ENCODE measurements at regions not wholly inside any gene's neighbourhood (a gene's known extent, or its start where the extent isn't known, plus 50 kb on each side); places are given as distances from the start of the nearest gene placed in this dataset.
"Not testable (repeated sequence)": the region's sequence is repeated elsewhere in the genome, so short reads cannot be mapped to it uniquely, and the experiment has no call there.

DNA sequence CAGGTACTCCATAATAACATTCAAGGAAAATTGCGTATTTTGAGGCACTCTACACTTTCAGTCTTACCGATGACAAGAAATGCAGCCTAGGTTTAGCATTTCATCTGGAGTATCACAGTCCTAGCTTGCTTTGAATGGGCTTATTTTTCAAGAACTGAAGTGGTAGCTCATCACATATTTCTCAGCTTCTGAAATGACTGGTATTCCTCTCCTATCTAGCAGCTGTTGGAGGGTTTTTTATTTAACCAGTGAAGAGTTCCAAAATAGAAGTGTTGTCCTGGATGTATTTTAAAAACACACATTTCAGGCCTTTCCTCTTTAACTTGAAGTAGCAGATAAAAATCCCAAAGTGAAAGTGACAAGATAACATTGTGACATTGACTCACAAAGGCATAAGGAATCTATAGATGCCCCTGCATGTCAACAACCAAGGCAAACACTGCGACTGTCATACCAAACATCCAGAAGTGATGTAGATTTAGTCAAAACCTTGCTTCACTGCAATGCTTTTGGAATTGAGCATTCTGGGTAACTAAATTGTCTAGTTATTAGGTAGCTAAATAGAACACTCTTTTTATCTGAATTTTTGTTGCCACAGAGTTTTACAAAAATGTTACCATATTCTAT lies 182.2 kb upstream of the FBXO33 start:
- DNase-seq, result no peak

DNA sequence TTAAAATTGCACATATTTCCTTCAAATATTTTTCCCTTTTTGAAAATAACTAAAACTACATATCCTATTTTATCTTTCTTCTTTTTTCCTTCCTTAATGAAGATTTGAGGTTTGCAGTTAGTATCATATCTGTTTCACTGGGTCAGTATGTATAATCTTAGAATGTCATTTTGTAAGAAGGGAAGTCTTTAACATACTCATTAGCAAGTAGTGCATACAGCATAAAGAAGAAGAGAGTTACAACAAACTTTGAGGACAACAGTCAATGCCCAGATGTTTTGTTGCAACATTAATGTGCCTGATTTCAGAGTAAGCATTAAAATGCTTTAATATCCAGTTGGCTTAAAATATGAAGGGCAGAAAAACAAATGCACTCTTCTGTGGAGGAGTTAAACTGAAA lies 176.9 kb upstream of the FBXO33 start:
- DNase-seq, result no peak

DNA sequence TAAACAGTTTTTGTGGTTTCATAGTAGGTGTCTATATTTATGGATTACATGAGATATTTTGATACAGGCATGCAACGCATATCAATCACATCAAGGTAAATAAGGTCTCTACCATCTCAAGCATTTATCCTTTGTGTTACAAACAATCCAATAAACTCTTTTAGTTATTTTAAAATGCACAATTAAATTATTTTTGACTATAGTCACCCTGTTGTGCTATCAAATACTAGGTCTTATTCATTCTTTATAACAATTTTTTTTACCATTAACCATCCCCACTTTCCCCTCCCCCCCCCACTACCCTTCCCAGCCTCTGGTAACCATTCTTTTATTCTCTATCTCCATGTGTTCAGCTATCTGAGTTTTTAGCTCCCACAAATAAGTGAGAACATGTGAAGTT lies 175.7 kb upstream of the FBXO33 start:
- DNase-seq, result no peak

DNA sequence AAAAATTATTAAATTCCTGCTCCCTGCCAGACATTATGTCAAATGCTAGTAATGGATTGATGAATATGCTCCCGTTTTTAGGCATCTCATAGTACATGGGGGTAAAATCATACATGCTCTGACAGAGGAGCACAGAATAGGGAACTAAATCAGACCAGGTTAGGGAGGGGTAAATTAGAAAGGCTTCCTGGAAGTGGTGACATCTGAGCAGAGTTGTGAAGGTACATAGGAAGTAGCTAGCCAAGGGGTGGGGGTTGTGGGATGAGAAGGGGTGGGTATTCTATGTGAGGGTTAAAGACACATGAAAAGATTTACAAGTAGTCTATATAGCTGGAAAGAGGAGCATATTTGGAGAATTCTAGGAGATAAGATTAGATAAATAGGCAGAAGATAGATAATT lies 171.7 kb upstream of the FBXO33 start:
- no peak for DNase-seq

DNA sequence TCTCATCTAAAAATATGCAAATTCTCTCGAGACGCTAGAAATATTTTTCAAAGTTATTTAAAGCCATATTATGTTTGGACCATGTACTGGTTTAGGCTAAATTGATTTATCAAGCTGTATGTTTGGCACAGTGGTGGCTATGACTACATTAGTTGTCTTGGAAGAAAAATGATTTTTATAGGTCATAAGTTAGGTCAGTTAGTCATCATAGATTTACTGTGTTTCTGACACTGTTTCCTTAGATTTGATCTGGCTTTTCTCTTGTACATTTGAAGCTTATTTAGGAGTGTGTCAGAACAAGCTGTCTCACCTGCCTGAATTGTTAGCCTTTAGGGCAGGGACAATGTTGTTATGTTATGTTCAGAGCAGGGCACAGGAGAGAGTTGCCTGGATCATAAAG lies 161.1 kb upstream of the FBXO33 start:
- DNase-seq, result no peak

DNA sequence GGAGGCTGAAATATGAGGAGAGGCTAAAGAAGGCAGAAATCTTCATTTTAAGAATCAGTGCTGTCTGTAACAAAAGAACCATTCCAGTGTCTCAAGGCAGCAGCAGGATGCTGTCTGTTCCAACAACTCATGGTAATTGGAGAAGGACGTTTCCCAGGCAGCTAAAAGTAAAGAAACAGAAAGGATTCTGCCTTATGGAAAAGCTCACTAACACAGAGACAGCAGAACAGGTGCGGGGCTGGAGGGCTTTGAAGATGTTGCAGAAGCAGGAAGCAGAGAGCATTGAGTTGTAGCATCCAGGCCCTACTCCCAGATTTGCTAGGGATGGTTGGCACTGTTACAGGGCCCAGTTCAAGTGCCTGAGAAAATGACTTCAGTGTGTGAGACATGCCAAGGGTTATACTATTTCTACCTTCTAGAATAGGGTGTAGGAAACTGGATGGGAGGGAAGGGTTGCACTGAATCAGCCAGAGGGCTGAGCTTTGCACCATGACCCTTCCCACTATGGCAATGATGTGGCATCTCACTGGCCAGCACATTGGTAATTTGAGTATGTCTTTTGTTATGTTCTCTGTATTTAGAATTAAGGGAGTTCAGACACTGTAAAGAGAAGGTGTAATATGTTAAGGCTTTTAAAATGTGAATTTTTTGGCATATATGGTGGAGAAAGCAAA lies 160.0 kb upstream of the FBXO33 start:
- DNase-seq, result no peak

DNA sequence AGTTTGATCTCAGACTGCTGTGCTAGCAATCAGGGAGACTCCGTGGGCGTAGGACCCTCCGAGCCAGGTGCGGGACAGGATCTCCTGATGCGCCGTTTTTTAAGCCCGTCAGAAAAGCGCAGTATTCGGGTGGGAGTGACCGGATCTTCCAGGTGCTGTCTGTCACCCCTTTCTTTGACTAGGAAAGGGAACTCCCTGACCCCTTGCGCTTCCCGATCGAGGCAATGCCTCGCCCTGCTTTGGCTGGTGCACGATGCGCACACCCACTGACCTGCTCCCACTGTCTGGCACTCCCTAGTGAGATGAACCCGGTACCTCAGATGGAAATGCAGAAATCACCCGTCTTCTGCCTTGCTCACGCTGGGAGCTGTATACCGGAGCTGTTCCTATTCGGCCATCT lies 157.6 kb upstream of the FBXO33 start:
- not testable (repeated sequence) for DNase-seq

DNA sequence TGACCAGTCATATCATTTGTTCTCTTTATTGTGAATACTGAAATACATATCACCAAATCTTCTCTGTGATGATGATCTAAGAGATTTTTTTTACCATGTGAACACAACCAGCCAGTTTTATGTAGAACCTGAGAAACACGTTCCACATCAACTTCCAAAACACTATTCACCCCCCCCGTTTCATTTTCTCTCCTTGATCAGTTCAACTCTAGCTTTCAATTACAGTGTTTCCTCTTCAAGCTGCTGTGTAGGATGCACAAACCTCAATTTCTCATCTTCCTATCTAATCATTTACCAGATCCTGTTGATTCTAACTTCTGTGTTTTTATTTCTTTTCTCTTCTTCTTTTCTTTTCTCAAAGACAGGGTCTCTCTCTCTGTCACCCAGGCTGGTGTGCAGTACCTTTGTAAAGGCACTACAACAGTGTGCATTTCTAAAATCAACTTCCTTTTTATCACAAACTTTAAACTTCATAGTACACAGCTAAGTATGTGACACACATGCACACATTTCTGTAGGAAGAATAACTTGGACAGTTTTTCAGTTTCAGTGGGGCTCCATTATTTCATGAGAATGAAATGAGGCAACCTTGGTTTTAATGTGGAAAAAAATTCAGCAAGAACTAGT lies 149.9 kb upstream of the FBXO33 start:
- no peak for DNase-seq

DNA sequence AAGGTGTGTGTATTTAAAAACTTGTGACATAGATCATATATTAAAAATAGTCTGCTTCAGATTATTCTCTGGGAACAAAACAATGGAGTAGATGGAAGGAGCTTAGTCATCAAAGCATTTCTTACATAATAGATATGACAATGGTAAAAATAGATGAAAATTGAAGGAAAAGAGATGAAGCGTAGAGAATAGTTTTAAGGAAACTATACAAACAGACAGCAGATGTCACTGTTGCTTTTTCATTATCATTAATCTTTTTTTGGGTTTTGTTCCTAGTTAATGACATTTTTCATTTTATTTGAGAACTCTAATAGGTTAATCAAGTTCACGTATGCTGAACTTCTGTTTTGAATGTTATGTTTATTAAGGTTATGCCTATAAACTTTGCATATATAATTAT lies 149.2 kb upstream of the FBXO33 start:
- DNase-seq, result peak; percentile 3

DNA sequence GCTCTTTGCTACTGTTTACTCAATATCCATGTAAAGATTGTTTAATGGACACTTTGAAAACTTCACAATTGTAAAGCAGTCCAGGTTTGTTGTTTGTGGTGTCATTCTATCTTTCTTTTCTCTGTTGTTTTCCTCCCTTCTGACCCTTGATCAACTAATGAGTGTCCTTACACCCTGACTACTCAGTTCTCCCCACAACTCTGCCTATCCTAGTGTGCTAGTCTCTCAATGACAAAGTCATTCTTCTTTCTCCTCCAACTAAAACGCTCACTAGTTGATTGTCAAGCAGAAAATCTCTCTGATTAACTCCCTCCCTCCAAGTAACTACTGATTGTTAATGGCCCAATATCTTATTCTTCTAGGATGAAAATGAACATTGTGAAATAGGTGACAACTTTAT lies 148.5 kb upstream of the FBXO33 start:
- DNase-seq, result no peak

DNA sequence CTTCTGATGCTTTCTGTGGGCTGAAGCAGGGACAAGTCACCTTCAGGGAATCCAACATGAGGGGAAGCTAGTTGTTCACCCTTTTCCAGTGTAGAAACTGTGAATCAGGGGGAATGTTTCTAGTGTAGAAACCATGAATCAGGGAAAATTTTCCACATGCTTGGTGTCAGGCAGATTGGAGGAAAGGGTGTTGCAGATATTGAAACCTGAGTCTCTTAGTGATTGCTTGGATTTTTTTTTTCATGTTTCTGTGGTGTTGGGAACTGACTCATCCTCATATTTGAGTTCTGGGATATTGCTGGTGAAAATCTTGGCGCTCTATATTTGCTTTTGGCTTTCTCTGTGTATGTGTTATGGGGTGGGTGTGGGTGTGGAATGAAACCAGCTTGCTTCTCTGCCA lies 144.5 kb upstream of the FBXO33 start:
- DNase-seq, result no peak

DNA sequence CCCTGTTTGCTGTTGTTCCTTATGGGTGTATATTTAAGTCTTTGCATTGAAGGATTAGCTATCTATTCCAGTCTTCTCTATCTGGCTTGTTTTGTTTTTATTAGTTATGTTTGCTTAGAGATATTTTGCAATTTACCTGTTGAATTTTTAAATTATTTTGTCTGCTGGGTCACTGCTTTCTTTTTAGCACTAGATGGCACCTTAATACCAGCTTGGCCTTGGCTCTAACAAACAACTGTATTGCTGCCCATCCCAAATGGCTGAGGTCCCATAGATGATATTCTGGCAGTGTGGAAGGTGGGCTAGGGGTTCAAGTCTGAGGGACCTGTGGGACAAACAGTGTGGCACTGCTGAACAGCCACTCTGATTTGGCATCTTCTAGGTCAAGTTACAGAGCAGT lies 144.0 kb upstream of the FBXO33 start:
- no peak for DNase-seq

DNA sequence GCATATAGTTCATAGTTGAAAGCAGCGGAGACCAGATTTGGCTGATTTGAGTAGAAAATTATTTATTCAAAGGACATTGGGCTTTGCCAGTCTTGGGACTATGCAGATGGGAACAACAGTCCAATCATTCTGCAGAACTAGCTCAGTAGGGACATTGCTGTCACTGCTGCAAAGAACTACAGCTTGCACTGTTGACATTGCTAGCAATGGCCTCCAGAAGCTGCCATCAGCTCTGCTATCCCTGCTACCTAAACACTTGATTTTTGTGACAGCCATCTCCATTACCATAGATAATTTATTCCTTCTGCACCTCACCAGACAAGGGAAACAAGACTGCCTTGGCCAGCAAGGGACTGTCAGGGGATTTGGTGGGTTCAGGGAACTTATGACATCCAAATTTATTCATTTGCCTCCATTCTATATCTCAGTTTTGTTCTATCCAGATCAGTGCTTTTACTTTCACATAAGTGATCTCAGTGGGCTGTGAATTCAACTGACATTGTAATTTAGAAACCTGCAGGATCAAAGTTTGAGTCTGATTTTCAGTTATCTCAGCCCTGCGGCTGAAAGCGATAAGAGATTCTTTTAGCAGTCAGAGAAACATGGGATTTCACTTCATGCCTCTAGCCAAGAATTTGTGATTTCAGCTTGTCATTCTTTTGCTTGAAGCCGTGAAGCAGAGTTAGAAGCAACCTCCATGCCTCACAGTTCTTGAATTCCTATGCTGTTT lies 136.7 kb upstream of the FBXO33 start:
- no peak for DNase-seq

DNA sequence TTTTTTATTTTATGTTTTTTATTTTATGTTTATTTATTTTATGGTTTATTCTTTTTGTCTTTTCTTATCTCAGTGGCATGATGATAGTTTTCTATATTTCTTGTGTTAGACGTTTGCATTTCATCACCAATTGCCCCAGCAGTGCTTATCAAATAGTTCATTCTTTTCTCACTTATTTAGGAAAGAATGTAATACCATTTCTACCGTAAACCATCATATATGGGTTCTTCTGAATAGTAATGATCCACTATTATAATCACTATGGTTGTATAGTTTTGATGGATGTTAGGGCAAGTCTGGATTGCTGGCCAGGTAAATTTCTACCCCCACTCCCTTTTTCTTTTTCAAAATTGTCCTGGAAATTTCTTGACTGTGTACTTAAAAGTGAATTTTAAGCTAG lies 134.6 kb upstream of the FBXO33 start:
- no peak for DNase-seq

DNA sequence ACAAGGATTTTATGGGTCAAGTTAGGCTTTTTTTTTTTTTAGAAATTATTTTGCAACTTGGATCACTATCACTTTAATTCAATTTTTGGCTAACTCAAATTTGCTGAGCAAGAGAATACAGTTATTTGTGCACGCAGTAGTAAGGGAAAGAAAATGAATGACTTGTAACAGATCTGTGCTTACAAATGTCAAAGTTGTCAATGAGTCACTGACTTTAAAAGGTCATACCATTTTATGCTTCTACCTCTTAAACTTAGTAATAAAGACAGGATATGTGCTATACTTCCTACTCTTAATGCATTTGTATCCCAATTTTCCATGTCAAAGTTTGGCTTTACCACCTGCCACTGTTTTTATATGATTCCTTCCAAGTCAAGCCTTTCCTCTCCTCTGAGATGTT lies 131.1 kb upstream of the FBXO33 start:
- DNase-seq, result no peak

DNA sequence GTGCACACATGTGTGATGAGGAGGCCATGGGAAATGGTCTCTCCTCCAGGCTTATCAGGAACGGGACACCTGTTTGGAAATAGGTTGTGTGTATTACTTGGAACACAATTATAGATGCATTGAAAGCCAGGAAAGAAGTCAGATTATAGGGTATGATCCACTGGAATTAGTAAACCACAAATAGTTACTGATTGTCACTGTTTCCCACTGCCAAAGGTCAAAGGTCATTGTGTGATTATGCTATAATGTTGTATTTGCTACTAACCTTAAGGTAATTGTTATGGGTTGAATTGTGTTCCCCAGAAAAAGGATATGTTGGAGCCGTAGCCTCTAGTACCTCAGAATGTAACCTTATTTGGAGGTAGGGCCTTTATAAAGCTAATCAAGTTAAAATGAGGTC lies 129.9 kb upstream of the FBXO33 start:
- no peak for DNase-seq

DNA sequence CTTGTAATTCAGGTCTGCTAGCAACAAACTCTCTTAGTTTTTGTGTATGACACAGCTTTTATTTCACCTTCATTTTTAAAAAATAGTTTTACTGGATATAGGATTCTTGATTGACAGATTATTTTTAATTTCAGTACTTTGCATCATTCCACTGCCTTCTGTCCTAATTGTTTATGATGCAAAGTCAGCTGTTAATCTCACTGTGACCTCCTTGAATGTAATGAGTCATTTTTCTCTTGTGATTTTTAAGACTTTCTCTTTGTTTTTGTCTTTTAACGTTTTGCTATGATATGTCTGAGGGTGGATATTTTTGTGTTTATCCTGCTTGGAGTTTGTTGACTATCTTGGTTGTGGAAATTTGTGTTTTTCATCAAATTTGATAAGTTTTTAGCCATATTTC lies 126.3 kb upstream of the FBXO33 start:
- DNase-seq, result no peak

DNA sequence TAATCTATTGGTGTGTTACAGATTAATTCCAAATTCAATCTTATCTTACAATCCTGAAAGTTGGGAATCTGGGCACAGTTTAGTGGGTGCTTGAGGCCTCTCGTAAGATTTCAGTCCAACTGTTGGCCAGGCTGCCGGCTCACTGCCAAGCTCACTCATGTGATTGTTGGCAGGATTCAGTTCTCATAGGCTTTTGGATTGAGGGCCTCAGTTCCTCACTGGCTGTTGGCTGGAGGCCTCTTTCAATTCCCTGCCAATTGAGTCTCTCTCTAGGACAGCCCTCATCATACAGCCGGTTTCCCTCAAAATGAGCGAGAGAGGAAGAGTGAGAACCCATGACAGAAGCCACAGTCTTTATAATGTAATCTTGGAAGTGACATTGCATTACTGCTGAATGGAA lies 123.5 kb upstream of the FBXO33 start:
- DNase-seq, result no peak

DNA sequence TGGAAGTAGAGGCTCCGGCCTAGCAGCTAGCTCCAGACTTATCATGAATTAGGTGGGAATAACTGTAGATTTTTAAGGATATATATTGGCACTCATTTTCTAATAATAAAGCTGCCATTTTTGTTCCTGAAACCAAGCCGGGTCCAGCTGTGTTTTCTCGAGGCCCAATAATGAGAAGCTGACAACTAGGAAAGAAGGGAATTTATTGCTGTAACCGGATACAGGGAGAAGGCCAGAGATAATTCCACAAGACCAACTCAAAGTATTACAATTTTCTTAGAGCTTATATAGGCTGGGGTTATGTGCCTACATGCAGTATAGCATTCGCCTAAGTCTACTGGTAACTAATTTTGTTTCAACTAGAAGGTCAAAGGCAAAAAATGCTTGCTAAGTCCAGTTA lies 122.3 kb upstream of the FBXO33 start:
- DNase-seq, result no peak

DNA sequence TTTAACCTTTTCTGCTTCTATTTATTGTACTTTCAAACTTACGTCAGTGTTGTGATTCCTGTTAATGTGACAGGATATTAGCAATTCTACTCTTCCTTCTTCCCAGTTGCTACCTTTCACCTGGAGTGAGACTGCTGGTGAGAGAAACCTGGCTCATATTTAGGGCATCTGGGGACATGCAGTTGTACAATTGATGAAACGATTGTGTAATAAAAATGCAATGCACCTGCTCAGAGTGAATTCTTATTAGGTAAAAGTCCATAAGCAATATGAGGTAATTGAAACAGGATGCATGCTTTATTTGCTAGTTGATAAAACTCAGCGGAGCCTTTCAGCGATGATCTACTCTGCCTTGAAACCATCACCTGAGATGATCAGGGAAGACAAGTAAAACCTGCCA lies 116.1 kb upstream of the FBXO33 start:
- no peak for DNase-seq

DNA sequence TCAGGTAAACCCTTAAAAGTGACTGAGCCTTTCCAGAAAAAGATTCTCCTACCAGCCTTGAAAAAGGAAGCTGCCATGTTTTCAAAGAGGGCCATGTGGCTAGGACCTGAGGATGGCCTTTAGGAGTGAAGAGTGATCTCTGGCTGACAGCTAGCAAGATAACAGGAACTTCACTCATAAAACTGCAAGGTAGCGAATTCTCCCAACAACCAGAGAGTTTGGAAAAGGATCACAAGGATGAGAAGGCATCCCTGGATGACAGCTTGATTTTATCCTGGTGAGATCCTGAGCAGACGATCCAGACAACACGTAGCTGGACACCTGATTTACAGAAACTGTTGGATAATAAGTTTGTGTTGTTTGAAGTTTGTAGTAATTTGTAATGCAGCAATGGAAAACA lies 115.6 kb upstream of the FBXO33 start:
- DNase-seq, result no peak

DNA sequence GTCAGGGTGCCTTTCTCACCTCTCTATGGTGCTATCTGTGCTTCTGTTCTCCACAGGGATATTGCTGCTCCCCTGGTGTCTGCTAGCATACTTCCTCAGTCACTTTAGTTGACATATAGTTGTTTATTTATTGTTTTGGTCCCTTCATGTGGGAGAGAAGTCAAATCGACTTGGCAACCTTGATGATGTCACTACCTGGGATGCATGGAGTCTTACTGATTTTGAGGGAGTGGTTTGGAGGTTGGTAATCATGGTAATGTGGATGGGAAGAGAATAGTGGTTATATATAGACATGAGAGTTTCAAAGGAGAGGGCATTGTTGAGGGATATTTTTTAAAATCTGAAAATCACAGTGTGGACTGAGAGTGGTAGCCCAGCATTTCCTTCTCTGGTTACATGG lies 73.6 kb upstream of the FBXO33 start:
- DNase-seq, result no peak

DNA sequence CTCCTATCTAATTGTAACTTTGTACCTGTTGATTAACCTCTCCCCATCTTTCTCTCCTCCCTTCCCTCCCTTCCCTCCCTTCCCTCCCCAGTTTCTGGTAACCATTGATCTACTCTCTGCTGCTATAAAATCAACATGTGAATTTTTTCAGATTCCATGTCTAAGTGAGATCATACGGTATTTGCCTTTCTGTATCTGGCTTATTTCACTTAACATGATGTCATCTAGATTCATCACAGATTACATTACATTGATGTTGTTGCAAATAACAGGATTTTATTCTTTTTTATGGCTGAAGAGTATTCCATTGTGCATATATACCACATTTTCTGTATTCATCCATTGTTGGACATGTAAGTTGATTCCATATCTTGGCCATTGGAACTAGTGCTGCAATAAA lies 68.0 kb upstream of the FBXO33 start:
- no peak for DNase-seq

DNA sequence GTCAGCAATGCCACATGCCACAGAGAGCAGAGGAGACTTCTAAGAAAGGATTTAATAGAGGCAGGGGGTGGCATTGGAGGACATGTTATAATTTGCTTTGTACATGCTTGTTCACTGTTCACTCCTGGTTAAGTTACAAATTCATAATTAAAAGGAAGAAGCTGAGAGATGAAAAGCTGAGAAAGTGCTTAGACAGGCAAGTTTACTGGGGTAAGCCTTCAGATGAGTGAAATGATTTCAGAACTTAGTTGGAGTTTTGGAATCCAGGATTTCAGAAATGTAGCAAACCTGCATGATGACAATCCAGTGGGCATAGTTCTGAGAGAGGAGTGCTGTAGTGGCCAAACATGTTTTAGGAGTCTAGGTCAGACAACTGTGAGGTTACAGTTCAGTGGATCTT lies 67.3 kb upstream of the FBXO33 start:
- DNase-seq, result no peak

Measured in hematopoietic multipotent progenitor cell treated with erythropoietin and hydrocortisone succinate and interleukin-3 and kit ligand, for 6 days (in vitro differentiated cells).